SU-DHL-6 (cell line): ENCODE measurements at regions not wholly inside any gene's neighbourhood (a gene's known extent, or its start where the extent isn't known, plus 50 kb on each side); places are given as distances from the start of the nearest gene placed in this dataset.
A peak's percentile ranks its signal among the peaks of the same experiment; 100 is the strongest.

Source experiments
- H2AFZ ChIP-seq: fragments of 200-600 bp; sonication (generic); 2 replicates; pipeline ENCODE4 v1.6.1; 2014; ENCODE audit warnings: low read depth, mild to moderate bottlenecking, moderate library complexity, mixed read lengths, antibody characterized with exemption, low read length; ENCODE audit not compliant: severe bottlenecking
- H3F3A ChIP-seq: fragments of 200-600 bp; shearing (Covaris generic); 2 replicates; pipeline ENCODE4 v1.6.0; 2016; ENCODE audit warnings: antibody characterized with exemption, mild to moderate bottlenecking; ENCODE audit not compliant: insufficient read depth
- H3K27ac ChIP-seq: fragments of 200-600 bp; sonication (generic); 2 replicates; pipeline ENCODE4 v1.5.1; 2016; ENCODE audit warnings: low read depth, mild to moderate bottlenecking, low read length, moderate library complexity, mixed read lengths
- H3K27me3 ChIP-seq: fragments of 200-600 bp; sonication (generic), shearing (Covaris generic); 2 replicates; pipeline ENCODE4 v1.6.0; 2014; ENCODE audit warnings: mild to moderate bottlenecking, low read length
- H3K36me3 ChIP-seq: fragments of 200-600 bp; sonication (generic); 2 replicates; pipeline ENCODE4 v1.6.1; 2014; ENCODE audit warnings: mild to moderate bottlenecking, low read length, mixed read lengths
- H3K4me2 ChIP-seq: fragments of 300-600, 200-600 bp; shearing (Covaris generic), sonication (generic); 2 replicates; pipeline ENCODE4 v1.6.0; 2014; ENCODE audit warnings: low read length, low read depth, mild to moderate bottlenecking; ENCODE audit not compliant: poor library complexity, severe bottlenecking
- H3K4me3 ChIP-seq: fragments of 200-600 bp; sonication (generic); 2 replicates; pipeline ENCODE4 v1.5.1; 2014; ENCODE audit warnings: antibody characterized with exemption, low read length, mild to moderate bottlenecking, mixed read lengths; ENCODE audit not compliant: insufficient read depth, poor library complexity, severe bottlenecking
- H3K79me2 ChIP-seq: fragments of 200-600 bp; sonication (generic); 2 replicates; pipeline ENCODE4 v1.6.1; 2014; ENCODE audit warnings: mild to moderate bottlenecking, low read length, moderate library complexity; ENCODE audit not compliant: insufficient read depth
- H3K9ac ChIP-seq: fragments of 200-600 bp; sonication (generic); 2 replicates; pipeline ENCODE4 v1.7.0; 2014; ENCODE audit warnings: mild to moderate bottlenecking, low read length
- H3K9me2 ChIP-seq: fragments of 200-600 bp; sonication (generic); replicated peaks from 2 replicates; pipeline ENCODE4 v1.6.1; 2014; ENCODE audit warnings: low read length; ENCODE audit not compliant: insufficient read depth
- H3K9me3 ChIP-seq: fragments of 200-600 bp; sonication (generic); 2 replicates; pipeline ENCODE4 v1.6.1; 2014; ENCODE audit warnings: low read length, mixed read lengths; ENCODE audit not compliant: insufficient read depth
- H4K20me1 ChIP-seq: fragments of 200-600 bp; sonication (generic); 2 replicates; pipeline ENCODE4 v1.6.1; 2014; ENCODE audit warnings: low read depth, mild to moderate bottlenecking, antibody characterized with exemption, low read length, moderate library complexity, mixed read lengths
- CTCF ChIP-seq: fragments of 200-600 bp; sonication (generic); IDR thresholded peaks from one replicate; pipeline ENCODE4 v1.5.1; 2017; ENCODE audit warnings: antibody characterized with exemption, mild to moderate bottlenecking, low read length, moderate library complexity; ENCODE audit not compliant: insufficient read depth, poor library complexity, severe bottlenecking
- EZH2phosphoT487 ChIP-seq: fragments of 200-600 bp; sonication (generic), shearing (Covaris generic); conservative IDR thresholded peaks from 2 replicates; pipeline ENCODE4 v1.6.1; 2018; ENCODE audit warnings: mild to moderate bottlenecking, antibody characterized with exemption, low read length, moderate library complexity, mixed read lengths

DNA sequence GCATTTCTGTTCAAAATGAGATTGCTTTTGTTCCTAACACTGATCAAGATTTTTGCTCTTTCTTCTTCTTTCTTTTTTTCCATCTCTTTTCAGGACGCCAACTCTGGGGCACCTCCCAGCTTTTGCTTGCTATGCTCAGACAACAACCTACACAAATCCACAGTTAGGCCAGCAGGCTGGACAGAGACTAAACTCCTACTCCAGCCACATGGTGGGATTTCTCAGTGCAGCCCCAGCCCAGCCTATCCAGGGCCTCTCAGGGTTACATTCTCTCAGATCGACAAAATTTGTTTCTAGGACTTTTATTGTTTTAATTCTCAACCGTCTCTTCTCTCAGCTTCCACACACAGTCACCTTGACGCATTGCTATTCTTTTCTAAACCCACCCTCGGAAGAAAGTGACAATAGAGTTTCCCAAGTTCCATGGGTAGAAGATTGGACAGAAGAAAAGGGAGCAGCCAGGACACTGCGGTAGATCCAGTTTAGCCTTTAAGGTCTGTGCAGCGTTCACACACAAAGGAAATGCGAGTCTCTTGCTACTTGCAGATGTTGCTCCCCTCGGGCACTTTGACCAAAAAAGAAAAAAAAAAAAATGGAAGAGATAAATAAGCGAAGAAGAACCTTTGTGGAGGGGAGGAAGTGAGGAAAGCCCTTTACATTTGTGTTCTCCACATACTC, 588.6 kb upstream of the GRAMD2B start:
- H3K9ac ChIP-seq: no peak overlapping the region
- TF ChIP-seq EZH2phosphoT487: no peak
- no peak for TF ChIP-seq CTCF
- no peaks in the 10 kb centered on the region for H3K9me3 ChIP-seq
- H3K27me3 ChIP-seq: no peaks in the 10 kb centered on the region
- no peak overlapping the region for H3K4me2 ChIP-seq
- no peak overlapping the region for H3K4me3 ChIP-seq
- no peaks in the 10 kb centered on the region for H3F3A ChIP-seq
- no peaks in the 10 kb centered on the region for H3K79me2 ChIP-seq
- no peak overlapping the region for H3K27ac ChIP-seq
- no peaks in the 10 kb centered on the region for H3K36me3 ChIP-seq
- no peak overlapping the region for H2AFZ ChIP-seq
- H4K20me1 ChIP-seq: no peaks in the 10 kb centered on the region
- no peaks in the 10 kb centered on the region for H3K9me2 ChIP-seq

DNA sequence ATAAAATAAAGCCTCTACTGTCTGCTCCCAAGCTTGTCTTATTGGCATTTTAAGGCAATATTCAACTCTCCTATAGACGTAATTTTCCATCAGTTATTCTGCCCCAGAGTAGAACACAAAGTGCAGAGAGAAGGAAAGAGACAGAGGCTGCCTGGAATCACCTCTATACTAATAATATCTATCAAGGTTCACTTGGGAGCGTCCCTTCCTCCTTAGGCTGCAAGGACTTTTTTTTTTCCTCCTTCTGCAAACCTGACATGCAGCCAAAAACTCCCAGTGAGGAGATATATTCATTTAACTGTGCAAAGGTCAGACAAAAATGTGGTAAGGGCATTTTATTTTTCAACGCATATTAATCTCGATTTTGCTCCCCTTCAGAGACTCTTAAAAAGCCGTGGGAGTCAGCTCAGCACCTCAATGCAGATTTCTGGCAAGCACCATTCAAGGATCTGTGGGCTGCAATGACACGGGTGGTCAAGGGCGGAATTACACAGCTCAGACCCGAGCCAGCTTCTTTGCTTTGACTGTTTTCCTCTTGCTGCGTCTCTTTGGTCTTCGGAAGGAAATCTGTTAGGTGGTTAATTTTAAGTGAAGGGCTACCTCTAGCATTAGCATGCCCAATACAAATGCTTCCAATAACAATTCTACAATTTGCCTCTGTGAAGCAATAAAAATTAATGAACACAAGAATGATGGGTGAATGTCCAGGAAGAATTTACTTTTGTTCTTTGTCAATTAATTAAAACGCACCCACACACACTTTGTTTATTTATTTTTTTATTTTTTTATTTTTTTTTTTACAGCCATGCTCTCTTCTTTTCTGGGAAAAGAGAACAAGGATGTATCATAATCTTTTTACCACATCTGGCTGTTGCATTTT, 587.7 kb upstream of the GRAMD2B start:
- H3K36me3 ChIP-seq: no peaks in the 10 kb centered on the region
- H2AFZ ChIP-seq: no peak overlapping the region
- H3K79me2 ChIP-seq: no peaks in the 10 kb centered on the region
- no peaks in the 10 kb centered on the region for H3K9me2 ChIP-seq
- H3K9me3 ChIP-seq: peaks cover under 1% of the 10 kb centered on the region; the same call in 1 of the 2 replicates
- TF ChIP-seq CTCF (peak; percentile 14), EZH2phosphoT487 (no peak)
- H3K4me2 ChIP-seq: no peak overlapping the region
- H3F3A ChIP-seq: no peaks in the 10 kb centered on the region
- no peak overlapping the region for H3K27ac ChIP-seq
- H3K27me3 ChIP-seq: no peaks in the 10 kb centered on the region
- no peaks in the 10 kb centered on the region for H4K20me1 ChIP-seq
- no peak overlapping the region for H3K9ac ChIP-seq
- H3K4me3 ChIP-seq: no peak overlapping the region

- H3K79me2 ChIP-seq: no peaks in the 10 kb centered on the region
- H3K27ac ChIP-seq: no peak overlapping the region
- H3K9me2 ChIP-seq: no peaks in the 10 kb centered on the region
- H3K36me3 ChIP-seq: no peaks in the 10 kb centered on the region
- H3K27me3 ChIP-seq: no peaks in the 10 kb centered on the region
- no peak overlapping the region for H3K4me3 ChIP-seq
- peaks cover 3% of the 10 kb centered on the region; the same call in 1 of the 2 replicates for H3K9me3 ChIP-seq
- H3K9ac ChIP-seq: no peak overlapping the region
- H2AFZ ChIP-seq: no peak overlapping the region
- no peaks in the 10 kb centered on the region for H3F3A ChIP-seq
- TF ChIP-seq CTCF (no peak), EZH2phosphoT487 (no peak)
- H4K20me1 ChIP-seq: no peaks in the 10 kb centered on the region
- H3K4me2 ChIP-seq: no peak overlapping the region
Observed at GRCh38 chr5:125836256-125836655, 587.0 kb upstream of the GRAMD2B start.
